Mesenchymal stem cell (in vitro differentiated cells and primary cell): ENCODE measurements at regions not wholly inside any gene's neighbourhood (a gene's known extent, or its start where the extent isn't known, plus 50 kb on each side); places are given as distances from the start of the nearest gene placed in this dataset.
"Not testable (repeated sequence)": the region's sequence is repeated elsewhere in the genome, so short reads cannot be mapped to it uniquely, and the experiment has no call there.

Experiments
- DNase-seq: peaks from one replicate; pipeline ENCODE4 v3.0.0-alpha.2; 2013
- H2AFZ ChIP-seq: one replicate; pipeline ENCODE4 v1.6.1; 2013; ENCODE audit warnings: low read depth, mild to moderate bottlenecking, control low read depth, inconsistent platforms, low read length, moderate library complexity
- H2AK5ac ChIP-seq: 2 replicates; pipeline ENCODE4 v1.6.1; 2013; ENCODE audit warnings: low read length, moderate library complexity, mild to moderate bottlenecking, inconsistent platforms; ENCODE audit not compliant: severe bottlenecking
- H2BK120ac ChIP-seq: one replicate; pipeline ENCODE4 v1.6.1; 2013; ENCODE audit warnings: low read depth, mild to moderate bottlenecking, inconsistent platforms, low read length, moderate library complexity
- H2BK12ac ChIP-seq, 2 experiments: one replicate each; pipeline ENCODE4 v1.6.1; 2013; ENCODE audit warnings: inconsistent platforms in 2 of 2, low read length in 2 of 2, mild to moderate bottlenecking in 2 of 2, moderate library complexity in 2 of 2, control low read depth in 1 of 2
- H2BK15ac ChIP-seq: one replicate; pipeline ENCODE4 v1.6.1; 2013; ENCODE audit warnings: mild to moderate bottlenecking, low read depth, inconsistent platforms; ENCODE audit not compliant: poor library complexity, severe bottlenecking
- H2BK5ac ChIP-seq: 2 replicates; pipeline ENCODE4 v1.6.1; 2013; ENCODE audit warnings: low read depth, mild to moderate bottlenecking, low read length, control low read depth, inconsistent platforms; ENCODE audit not compliant: poor library complexity, severe bottlenecking
- H3K14ac ChIP-seq, 2 experiments: one replicate each; pipeline ENCODE4 v1.6.1; 2013; ENCODE audit warnings: inconsistent platforms in 2 of 2, low read length in 2 of 2, control low read depth in 1 of 2, mild to moderate bottlenecking in 1 of 2, moderate library complexity in 1 of 2
- H3K18ac ChIP-seq, 2 experiments: one replicate each; pipeline ENCODE4 v1.6.1; 2013; ENCODE audit warnings: inconsistent platforms in 2 of 2, low read length in 2 of 2, control low read depth in 1 of 2, low read depth in 1 of 2, mild to moderate bottlenecking in 1 of 2
- H3K23ac ChIP-seq, 2 experiments: one replicate each; pipeline ENCODE4 v1.6.1; 2013; ENCODE audit warnings: inconsistent platforms in 2 of 2, low read length in 2 of 2, mild to moderate bottlenecking in 2 of 2, moderate library complexity in 2 of 2, control low read depth in 1 of 2
- H3K27ac ChIP-seq: 2 replicates; pipeline ENCODE4 v1.5.1; 2013; ENCODE audit warnings: mild to moderate bottlenecking, moderate library complexity, low read length, control low read depth, inconsistent platforms; ENCODE audit not compliant: poor library complexity, severe bottlenecking
- H3K27me3 ChIP-seq, 2 experiments: 2 replicates each; pipeline versions ENCODE4 v1.6.1 to v1.7.0; 2013; ENCODE audit warnings: low read length in 2 of 2, mild to moderate bottlenecking in 2 of 2, moderate library complexity in 2 of 2, control low read depth in 1 of 2, inconsistent platforms in 1 of 2; ENCODE audit not compliant: control insufficient read depth in 1 of 2, insufficient read depth in 1 of 2
- H3K36me3 ChIP-seq, 2 experiments: 2 replicates each; pipeline versions ENCODE4 v1.6.1 to v1.7.0; 2013; ENCODE audit warnings: low read length in 2 of 2, control low read depth in 1 of 2, inconsistent platforms in 1 of 2, low read depth in 1 of 2, mild to moderate bottlenecking in 1 of 2; ENCODE audit not compliant: insufficient read depth in 2 of 2, control insufficient read depth in 1 of 2
- H3K4ac ChIP-seq, 2 experiments: one replicate each; pipeline ENCODE4 v1.6.1; 2013; ENCODE audit warnings: inconsistent platforms in 2 of 2, low read length in 2 of 2, mild to moderate bottlenecking in 2 of 2, moderate library complexity in 2 of 2, control low read depth in 1 of 2, low read depth in 1 of 2
- H3K4me1 ChIP-seq: 2 replicates; pipeline ENCODE4 v1.6.1; 2013; ENCODE audit warnings: low read depth, low read length, control low read depth; ENCODE audit not compliant: control insufficient read depth, insufficient read depth
- H3K4me2 ChIP-seq: 2 replicates; pipeline ENCODE4 v1.6.1; 2013; ENCODE audit warnings: low read length, mild to moderate bottlenecking, inconsistent platforms; ENCODE audit not compliant: poor library complexity, severe bottlenecking
- H3K4me3 ChIP-seq, 2 experiments: 2 replicates each; pipeline versions ENCODE4 v1.5.1 to v1.7.0; 2013; ENCODE audit warnings: low read length in 2 of 2, mild to moderate bottlenecking in 2 of 2, control low read depth in 1 of 2, low read depth in 1 of 2; ENCODE audit not compliant: insufficient read depth in 1 of 2
- H3K79me1 ChIP-seq: replicated peaks from 2 replicates; pipeline ENCODE4 v1.6.1; 2013; ENCODE audit warnings: mild to moderate bottlenecking, control low read depth, low read length, inconsistent platforms; ENCODE audit not compliant: poor library complexity, severe bottlenecking
- H3K9ac ChIP-seq: 2 replicates; pipeline ENCODE4 v1.7.0; 2013; ENCODE audit warnings: mild to moderate bottlenecking, low read length, moderate library complexity
- H3K9me3 ChIP-seq: 2 replicates; pipeline ENCODE4 v1.7.0; 2013; ENCODE audit warnings: mild to moderate bottlenecking, low read length; ENCODE audit not compliant: control insufficient read depth
- H4K8ac ChIP-seq: one replicate; pipeline ENCODE4 v1.6.1; 2013; ENCODE audit warnings: inconsistent platforms, mild to moderate bottlenecking, low read length, moderate library complexity
- H4K91ac ChIP-seq: one replicate; pipeline ENCODE4 v1.6.1; 2013; ENCODE audit warnings: mild to moderate bottlenecking, low read length, inconsistent platforms
- WGBS: methylation state at CpG from one replicate; pipeline ENCODE4 v1.1.7; 2013; ENCODE audit warnings: mixed read lengths; 5-methylcytosine and 5-hydroxymethylcytosine counted together

DNA sequence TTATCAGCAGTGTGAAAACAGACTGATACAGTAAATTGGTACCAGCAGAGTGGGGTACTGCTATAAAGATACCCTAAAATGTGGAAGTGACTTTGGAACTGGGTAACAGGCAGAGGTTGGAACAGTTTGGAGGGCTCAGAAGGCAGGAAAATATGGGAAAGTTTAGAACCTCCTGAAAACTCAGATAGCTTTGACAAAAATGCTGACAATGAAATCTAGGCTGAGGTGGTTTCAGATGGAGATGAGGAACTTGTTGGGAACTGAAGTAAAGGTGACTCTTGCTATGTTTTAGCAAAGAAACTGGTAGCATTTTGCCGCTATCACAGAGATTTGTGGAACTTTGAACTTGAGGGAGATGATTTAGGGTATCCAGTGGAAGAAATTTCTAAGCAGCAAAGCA, 75.1 kb downstream of the ZNF518B start:
- H3K23ac ChIP-seq, H3K14ac ChIP-seq, H2AFZ ChIP-seq, H2BK120ac ChIP-seq, H2BK15ac ChIP-seq, H2BK5ac ChIP-seq, H3K4me2 ChIP-seq, H3K4ac ChIP-seq, H3K9ac ChIP-seq, H4K8ac ChIP-seq, H3K18ac ChIP-seq, H3K27me3 ChIP-seq, H4K91ac ChIP-seq, H3K4me3 ChIP-seq, DNase-seq, H3K79me1 ChIP-seq, H3K36me3 ChIP-seq, H3K4me1 ChIP-seq, H2AK5ac ChIP-seq, H3K27ac ChIP-seq, H3K9me3 ChIP-seq, H2BK12ac ChIP-seq: not testable (repeated sequence)
- WGBS: 70% methylated on average over 1 of the region's 1 CpG

DNA sequence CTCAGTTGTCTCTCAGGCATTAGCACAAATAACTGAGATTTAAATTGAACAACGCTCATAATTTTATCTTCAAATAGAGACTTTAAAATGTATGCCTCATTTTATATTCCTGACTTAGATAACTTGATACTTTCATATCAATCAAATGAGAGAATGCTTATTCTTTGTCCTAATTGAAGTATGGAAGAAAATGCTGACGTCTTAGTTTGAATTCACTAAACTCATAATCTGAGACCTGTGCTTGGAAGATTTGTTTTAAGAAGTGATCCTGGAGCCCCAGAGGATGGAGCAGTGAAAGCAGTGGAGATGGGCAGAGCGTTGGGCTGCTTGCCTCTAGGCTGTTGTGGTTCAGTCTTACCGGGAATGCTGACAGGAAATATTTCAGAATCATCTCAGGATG, 76.1 kb downstream of the ZNF518B start:
- no peak overlapping the region for H4K8ac ChIP-seq
- no peak overlapping the region for H4K91ac ChIP-seq
- H2BK12ac ChIP-seq: no peak overlapping the region
- H3K18ac ChIP-seq: no peak overlapping the region
- no peak overlapping the region for H3K4ac ChIP-seq
- H2AFZ ChIP-seq: no peak overlapping the region
- no peak overlapping the region for H3K27ac ChIP-seq
- WGBS: 64% methylated on average over 3 of the region's 4 CpGs
- no peak for DNase-seq
- no peak overlapping the region for H2BK5ac ChIP-seq
- no peaks in the 10 kb centered on the region for H3K27me3 ChIP-seq
- H2AK5ac ChIP-seq: no peak overlapping the region
- H3K14ac ChIP-seq: no peak overlapping the region
- no peak overlapping the region for H3K4me2 ChIP-seq
- H2BK15ac ChIP-seq: no peak overlapping the region
- no peak overlapping the region for H3K4me3 ChIP-seq
- no peaks in the 10 kb centered on the region for H3K36me3 ChIP-seq
- H3K79me1 ChIP-seq: no peaks in the 10 kb centered on the region
- H3K9ac ChIP-seq: no peak overlapping the region
- H3K9me3 ChIP-seq: no peaks in the 10 kb centered on the region
- no peaks in the 10 kb centered on the region for H3K4me1 ChIP-seq
- no peak overlapping the region for H3K23ac ChIP-seq
- no peak overlapping the region for H2BK120ac ChIP-seq

DNA sequence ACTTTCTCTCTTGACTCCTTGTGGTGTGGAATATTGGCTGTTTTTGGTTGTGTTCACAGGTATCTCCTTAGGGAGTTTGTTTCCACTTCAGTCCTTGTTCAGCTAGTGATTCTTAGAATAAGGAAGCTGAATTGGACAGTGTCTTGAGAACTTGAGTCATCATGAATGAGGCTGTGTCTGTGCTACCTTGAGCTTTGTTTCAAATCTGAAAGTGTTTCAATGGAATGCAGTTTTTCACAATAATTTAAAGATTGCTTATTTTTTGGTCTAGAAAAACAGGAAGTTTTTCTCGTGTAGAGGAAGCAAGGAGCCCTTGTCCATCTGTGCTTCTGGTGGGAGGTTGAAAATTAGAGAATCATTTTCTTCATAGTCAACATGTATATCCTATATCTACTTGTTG, 76.5 kb downstream of the ZNF518B start:
- Histone ChIP-seq H3K27me3 (no peaks in the 10 kb centered on the region), H3K4ac (no peak overlapping the region), H3K79me1 (no peaks in the 10 kb centered on the region), H2BK5ac (no peak overlapping the region), H3K4me1 (no peaks in the 10 kb centered on the region), H2BK120ac (no peak overlapping the region), H3K4me3 (no peak overlapping the region), H3K14ac (no peak overlapping the region), H3K23ac (no peak overlapping the region), H3K27ac (no peak overlapping the region), H4K8ac (no peak overlapping the region), H2AK5ac (no peak overlapping the region), H4K91ac (no peak overlapping the region), H2AFZ (no peak overlapping the region), H2BK15ac (no peak overlapping the region), H3K9ac (no peak overlapping the region), H3K4me2 (no peak overlapping the region), H3K18ac (no peak overlapping the region), H3K9me3 (no peaks in the 10 kb centered on the region), H2BK12ac (no peak overlapping the region), H3K36me3 (no peaks in the 10 kb centered on the region)
- no peak for DNase-seq
- no CpG with 5 or more reads among the region's 1 CpG for WGBS

DNA sequence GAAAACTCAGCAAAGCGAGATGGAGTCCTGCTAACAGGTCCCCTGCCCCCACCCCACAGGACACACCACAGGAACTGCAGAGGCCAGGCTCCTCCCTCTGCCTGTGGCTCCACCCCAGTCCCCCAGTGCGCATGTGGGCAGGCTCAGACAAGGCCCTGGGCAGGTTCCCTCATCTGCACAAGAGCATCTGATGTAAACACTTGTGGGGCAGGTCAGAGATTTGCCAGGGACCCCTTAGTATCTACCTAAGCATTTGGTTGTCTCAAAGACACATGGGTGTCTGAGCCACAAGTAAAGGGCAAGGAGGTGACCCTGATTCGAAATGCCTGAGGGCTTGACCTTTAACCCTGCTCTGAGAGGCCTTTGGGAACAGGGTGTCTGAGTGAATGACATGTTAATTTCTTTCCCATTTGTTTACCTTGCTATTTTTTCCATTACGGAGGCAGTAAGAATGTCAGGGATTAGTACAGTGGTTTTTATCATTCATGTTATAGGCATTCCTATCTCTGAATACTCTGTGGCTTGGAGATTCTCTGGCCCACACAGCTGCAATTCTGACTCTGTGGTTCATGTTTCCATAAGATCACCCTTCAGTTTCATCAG, 85.3 kb downstream of the ZNF518B start:
- Histone ChIP-seq H3K9me3 (no peaks in the 10 kb centered on the region), H3K23ac (no peak overlapping the region), H2BK120ac (no peak overlapping the region), H3K4me3 (no peak overlapping the region), H3K4me1 (no peaks in the 10 kb centered on the region), H3K27me3 (no peaks in the 10 kb centered on the region), H3K79me1 (no peaks in the 10 kb centered on the region), H2AK5ac (no peak overlapping the region), H4K8ac (no peak overlapping the region), H3K4ac (no peak overlapping the region), H2BK5ac (no peak overlapping the region), H3K4me2 (no peak overlapping the region), H3K27ac (no peak overlapping the region), H2AFZ (no peak overlapping the region), H3K9ac (no peak overlapping the region), H2BK15ac (no peak overlapping the region), H3K18ac (no peak overlapping the region), H4K91ac (no peak overlapping the region), H2BK12ac (no peak overlapping the region), H3K36me3 (no peaks in the 10 kb centered on the region), H3K14ac (no peak overlapping the region)
- DNase-seq: no peak
- 52% methylated on average over 4 of the region's 4 CpGs for WGBS
